Suppressor macrophage (primary cell): ENCODE measurements at regions not wholly inside any gene's neighbourhood (a gene's known extent, or its start where the extent isn't known, plus 50 kb on each side); places are given as distances from the start of the nearest gene placed in this dataset.

Source experiments
- DNase-seq, 4 experiments: peaks; one replicate each; pipeline ENCODE4 v3.0.0-alpha.2; 2020 to 2022

DNA sequence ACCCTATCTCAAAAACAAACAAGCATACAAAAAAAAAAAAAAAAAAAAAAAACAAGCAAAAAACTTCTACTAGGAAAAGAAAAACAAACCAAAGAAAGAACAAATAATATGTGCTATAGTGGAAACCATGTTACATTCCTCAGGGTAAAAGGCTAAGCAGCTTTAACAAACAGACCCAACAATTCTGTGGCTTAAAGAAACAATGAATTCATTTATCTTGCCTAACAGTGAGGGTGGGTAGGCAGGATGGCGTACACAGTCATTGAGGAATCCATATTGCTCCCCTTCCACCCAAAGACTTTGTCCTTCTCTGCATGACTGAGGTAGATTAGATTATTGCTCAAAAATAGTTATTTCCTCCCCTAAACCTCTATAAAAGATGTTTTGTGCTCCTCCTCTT, 63.1 kb upstream of the ITGA6 start:
- DNase-seq: no peak

DNA sequence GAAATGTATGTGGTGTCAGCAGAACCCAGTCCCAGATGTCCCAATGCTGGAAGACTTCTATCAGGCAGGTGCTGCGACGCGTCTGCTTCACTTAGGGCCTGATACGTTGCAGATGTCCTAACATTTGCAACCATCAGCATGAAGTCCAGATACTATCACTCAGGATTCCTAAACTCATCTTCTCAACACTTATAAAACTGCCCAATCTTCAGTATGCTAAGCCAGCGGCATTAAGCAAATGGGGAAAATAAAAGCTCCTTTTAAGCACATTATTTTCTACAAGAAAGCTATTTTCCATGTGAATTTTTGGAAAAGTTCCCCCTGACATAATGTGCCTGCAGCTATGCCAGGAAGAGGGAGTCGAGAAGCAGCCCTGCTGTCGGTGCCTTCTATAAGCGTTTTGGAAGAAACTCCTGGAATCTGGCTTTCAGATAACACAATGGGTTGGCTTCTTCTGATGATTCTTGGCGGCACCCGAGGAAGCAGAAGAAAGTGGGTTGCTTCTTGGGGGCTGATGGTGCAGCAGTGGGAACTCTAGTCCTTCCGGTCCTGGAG, 60.7 kb upstream of the ITGA6 start:
- no peak for DNase-seq

DNA sequence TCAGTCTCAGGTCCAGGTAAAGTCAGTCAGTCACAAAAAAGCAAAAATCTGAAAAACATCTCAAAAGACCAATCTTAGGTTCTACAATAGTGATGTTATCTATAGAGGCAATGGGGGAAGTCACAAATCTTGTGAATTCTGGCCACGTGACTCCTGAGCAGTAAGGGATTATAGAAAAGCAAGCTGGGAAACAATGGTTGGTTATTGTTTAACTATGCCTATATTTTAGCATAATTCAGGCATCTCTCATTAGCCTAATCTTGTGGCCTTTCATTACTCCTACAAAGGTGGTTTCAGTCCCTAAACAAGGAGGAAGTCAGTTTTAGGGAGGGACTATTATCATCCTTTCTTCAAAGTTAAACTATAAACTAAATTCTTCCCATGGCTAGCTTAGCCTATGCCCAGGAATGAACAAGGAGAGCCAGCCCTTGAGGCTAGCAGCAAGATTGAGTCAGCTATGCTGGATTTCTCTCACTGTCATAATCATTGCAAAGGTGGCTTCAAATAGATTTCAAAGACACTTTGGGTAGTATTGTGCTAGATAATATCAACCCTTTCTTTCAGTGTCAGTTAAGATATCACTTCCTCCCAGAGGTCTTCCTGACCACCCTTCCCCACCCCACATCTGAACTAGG, 56.4 kb upstream of the ITGA6 start:
- no peak for DNase-seq

DNA sequence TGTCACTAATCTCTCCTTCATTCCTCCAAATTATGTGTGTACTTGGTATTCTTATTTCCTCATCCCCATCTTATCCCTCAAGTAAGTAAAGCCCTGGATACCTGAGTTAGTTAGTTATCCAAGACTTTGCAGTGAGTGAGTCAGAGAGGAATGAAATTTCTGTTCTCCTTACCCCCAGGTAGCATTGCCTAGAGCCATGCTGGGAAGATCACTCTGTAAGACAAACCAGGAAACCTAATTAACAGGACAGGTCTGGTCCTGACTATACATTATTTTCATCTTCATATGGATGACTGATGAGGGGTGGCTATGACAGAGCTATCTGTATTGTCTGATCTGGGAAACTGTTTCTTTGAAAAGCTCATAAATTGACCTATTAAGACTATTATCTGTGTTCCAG, 55.0 kb upstream of the ITGA6 start:
- no peak for DNase-seq

DNA sequence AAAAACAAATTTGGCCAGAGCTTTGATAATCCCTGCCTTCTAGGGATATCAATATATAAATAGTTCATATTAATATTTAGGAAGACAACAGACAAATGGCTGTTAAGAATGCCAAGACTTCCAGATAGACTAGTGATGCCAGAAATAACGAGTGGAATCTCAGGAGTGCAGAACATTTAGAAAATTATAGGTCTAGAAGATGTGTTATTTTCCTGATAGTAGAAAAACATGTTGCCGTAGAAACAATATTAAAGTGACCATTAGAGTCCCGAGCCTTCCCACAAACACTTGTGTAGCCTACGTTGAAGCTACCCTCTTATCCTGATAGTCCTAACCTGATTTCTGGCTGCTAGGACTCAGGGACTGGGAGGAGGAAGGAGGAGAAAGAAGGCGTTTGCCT, 54.3 kb upstream of the ITGA6 start:
- no peak for DNase-seq

DNA sequence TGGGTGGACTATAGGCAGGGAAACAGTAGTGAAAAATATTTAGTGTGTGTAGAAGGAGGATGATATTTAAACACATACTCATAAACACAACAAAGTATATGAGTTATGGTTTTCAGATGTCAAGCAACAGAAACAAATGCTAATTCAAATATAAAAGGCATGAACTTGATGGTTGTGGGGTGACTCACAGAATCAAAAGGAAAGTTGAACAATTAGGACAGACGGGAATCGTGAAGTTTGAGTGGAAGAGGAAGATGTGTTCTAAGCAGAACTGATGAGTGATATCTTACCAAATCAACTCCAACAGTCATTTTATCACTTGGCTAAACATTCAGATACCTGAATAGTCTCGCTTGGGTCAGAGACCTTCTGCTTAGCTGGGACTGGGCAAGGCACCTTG, 53.6 kb upstream of the ITGA6 start:
- DNase-seq: peak in 2 of 4 experiments; percentile 52

DNA sequence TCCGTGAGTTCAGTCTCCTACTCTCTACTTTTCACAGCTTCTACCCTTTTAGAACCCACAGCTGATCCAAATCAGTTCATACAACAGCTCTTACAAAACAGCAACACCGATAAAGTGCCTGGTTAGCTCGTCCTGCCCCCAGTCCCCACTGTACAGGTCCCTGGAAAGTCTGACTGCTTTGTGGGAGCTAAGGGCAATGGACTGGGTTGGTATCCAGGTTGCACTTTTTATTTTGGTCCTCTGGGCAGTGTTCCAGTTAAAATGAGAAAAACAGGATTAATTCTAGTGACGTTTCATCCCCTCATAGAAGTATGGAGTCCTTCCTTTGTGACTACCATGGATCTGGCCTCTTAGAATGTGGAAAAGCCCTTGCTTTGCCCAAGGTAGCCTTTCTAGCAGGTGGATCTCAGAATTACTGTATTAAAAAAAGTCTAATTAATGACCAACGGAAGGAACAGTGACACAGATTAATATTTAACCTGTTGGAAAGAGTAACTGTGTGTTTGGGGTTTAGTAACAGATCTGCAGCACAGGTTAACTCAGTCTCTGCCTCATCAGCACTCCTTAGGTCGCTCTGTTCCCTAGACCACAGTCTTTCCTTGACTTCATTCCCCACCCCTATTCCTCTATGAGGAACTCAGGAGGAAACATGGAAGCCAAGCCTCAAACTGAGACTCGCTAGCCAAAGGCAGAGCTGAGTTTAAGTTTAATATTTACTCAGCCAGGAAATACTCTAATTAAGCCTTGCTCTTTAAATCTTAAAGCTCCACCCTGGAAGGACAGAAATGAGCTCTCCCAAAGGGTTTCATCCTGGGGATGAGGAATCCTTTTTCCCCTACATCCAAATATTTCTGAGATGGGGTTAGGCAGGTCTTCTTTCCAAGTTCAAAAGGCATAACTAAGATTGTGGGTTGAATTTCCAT, 52.8 kb upstream of the ITGA6 start:
- DNase-seq: no peak

DNA sequence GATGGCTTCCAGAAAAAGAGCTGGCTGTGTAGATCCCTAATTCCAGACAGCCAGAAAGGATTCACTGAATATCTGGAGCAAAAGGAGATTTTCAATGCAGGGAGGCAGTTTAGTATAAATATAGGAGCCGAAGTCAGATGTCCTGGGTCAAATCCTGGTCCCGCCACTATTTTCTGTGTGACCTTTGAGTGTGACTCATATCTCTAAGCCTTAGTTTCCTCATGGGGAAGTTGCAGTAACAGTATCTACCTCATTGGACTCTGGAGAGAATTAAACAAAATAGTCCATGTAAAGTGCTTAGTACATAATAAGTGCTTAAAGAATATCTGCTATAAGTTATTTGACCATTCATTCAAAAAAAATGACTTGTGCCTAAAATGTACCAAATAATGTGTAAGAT, 52.1 kb upstream of the ITGA6 start:
- DNase-seq: peak; percentile 56 to 80 (median 74)

DNA sequence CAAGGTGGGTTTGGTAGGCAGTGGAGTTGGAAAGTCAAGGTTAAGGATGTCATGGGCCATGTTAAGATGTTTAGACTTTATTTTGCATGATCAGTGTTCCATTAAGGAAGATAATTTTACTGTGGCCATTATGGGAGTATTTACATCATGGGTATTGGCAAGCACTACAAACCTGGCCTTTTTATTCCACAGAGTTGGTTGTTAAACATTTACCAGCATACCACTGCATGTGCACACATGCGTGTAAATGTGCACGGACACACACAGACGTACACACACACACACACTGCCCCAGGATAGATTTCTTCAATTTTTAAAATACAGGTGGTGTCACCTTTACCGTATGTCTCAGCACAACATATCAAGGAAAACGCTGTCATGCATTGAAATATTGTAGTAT, 51.4 kb upstream of the ITGA6 start:
- no peak for DNase-seq

DNA sequence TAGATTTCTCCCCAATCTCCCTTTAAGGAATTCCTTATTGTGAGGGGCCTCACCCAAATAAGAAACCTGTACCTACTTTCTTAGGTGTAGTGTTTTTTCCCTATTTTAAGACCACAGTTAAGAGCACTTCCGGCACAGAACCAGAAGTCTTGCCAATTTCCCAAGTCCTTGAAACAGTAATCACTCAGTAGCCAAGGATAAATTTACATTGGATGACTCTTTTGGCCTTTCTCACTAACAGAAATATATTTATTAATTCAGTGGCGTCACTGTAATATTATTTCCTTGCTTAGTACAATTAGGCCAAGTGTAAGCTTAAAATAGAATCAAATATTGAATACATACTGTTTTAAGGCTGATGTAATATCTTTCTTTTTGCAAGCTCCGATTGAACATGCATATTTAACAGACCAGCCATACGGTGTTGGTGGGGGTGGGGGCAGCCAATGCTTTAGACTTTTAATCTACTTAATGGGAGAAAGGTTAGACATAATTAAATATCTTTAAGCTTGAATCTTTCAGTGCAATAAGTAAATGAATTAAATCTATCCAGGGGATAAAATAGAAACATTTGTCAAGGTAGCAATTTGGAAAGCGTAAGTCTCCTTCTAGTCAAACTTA, 50.8 kb upstream of the ITGA6 start:
- no peak for DNase-seq

DNA sequence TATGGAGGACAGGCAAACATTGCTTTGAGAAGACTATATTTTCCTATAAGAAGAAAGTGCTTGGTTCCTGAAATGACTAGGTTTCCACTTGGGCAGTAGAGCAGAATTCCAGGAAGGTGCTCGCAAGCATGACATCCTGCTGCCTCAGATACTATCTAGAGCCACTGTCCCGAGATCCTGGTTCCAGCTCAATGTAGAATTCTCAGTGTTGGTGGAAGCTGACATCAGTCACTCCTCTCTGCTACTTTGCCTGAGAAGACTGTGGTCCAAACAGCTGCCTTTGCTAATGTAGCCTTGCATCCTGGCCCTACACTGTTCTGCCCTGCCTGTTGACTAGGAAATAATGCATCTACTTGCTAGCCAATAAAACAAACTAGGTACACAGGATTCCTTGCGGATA, 50.0 kb upstream of the ITGA6 start:
- DNase-seq: no peak
